Suprapubic skin (tissue), 4 donors: ENCODE measurements at regions not wholly inside any gene's neighbourhood (a gene's known extent, or its start where the extent isn't known, plus 50 kb on each side); places are given as distances from the start of the nearest gene placed in this dataset.

Experiments used
- CTCF ChIP-seq, 2 donors: fragments of 200-600 bp in 1 of 2; fragments of 450-650 bp in 1 of 2; sonication (generic) in 1 of 2; IDR thresholded peaks; one replicate each; pipeline ENCODE4 v1.5.1; 2016 to 2019; ENCODE audit warnings: antibody characterized with exemption in 2 of 2, mild to moderate bottlenecking in 1 of 2, moderate library complexity in 1 of 2
- EP300 ChIP-seq: sonication (generic); formaldehyde crosslinking; IDR thresholded peaks from one replicate; pipeline ENCODE4 v1.6.1; 2017; ENCODE audit warnings: antibody characterized with exemption
- POLR2A ChIP-seq, 2 donors: fragments of 450-650 bp; IDR thresholded peaks; one replicate each; pipeline ENCODE4 v1.6.1; 2017; ENCODE audit warnings: antibody characterized with exemption in 2 of 2, mild to moderate bottlenecking in 2 of 2, moderate library complexity in 2 of 2
- POLR2AphosphoS5 ChIP-seq, 3 donors: sonication (generic); formaldehyde crosslinking; IDR thresholded peaks; one replicate each; pipeline ENCODE4 v1.6.1; 2017; ENCODE audit warnings: antibody characterized with exemption in 3 of 3

- TF ChIP-seq POLR2A (IDR thresholded peaks at IDR 0.05) (no peak), CTCF (IDR thresholded peaks at IDR 0.05) (no peak), EP300 (no peak), POLR2AphosphoS5 (IDR thresholded peaks at IDR 0.05) (no peak)
Observed at GRCh38 chr20:55258559-55258958, 746.8 kb downstream of the CBLN4 start.
